C4-2B (cell line): ENCODE measurements at regions not wholly inside any gene's neighbourhood (a gene's known extent, or its start where the extent isn't known, plus 50 kb on each side); places are given as distances from the start of the nearest gene placed in this dataset.

ENCODE experiments used
- ZFX ChIP-seq: fragments of 450-650 bp; IDR thresholded peaks from 2 replicates; pipeline ENCODE4 v1.6.1; 2017
- TF ChIP-seq, protein P1 (sequence below): fragments of 450-650 bp; conservative IDR thresholded peaks from 2 replicates; pipeline ENCODE4 v1.5.1; 2017; ENCODE audit warnings: mild to moderate bottlenecking

DNA sequence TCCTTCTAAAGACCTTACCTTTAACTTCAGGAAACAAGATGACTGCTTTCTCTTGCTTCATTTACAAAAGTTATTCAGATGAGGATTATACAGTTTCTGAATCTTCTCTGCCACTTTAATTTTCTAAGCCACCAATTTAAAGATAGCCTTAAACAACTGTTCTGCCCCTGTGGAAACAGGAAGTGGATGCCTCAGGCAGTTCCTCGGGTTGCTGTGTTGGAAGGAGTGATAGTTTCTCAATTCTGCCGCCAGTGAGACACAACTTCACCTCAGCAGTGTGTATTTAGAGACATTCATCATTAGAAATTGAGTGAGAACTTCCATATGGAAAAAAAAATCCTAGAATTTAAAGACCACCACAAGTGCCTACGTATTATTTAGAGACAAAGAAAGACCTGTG lies 475.1 kb upstream of the WWC1 start:
- TF ChIP-seq, protein P1, sequence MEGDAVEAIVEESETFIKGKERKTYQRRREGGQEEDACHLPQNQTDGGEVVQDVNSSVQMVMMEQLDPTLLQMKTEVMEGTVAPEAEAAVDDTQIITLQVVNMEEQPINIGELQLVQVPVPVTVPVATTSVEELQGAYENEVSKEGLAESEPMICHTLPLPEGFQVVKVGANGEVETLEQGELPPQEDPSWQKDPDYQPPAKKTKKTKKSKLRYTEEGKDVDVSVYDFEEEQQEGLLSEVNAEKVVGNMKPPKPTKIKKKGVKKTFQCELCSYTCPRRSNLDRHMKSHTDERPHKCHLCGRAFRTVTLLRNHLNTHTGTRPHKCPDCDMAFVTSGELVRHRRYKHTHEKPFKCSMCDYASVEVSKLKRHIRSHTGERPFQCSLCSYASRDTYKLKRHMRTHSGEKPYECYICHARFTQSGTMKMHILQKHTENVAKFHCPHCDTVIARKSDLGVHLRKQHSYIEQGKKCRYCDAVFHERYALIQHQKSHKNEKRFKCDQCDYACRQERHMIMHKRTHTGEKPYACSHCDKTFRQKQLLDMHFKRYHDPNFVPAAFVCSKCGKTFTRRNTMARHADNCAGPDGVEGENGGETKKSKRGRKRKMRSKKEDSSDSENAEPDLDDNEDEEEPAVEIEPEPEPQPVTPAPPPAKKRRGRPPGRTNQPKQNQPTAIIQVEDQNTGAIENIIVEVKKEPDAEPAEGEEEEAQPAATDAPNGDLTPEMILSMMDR, result no peak
- TF ChIP-seq ZFX, result no peak
